GM21576 (cell line): ENCODE measurements at regions not wholly inside any gene's neighbourhood (a gene's known extent, or its start where the extent isn't known, plus 50 kb on each side); places are given as distances from the start of the nearest gene placed in this dataset.
"Not testable (repeated sequence)": the region's sequence is repeated elsewhere in the genome, so short reads cannot be mapped to it uniquely, and the experiment has no call there.

Source experiments
- ATAC-seq: cut with Tn5 transposase; IDR thresholded peaks from one replicate; pipeline ENCODE4 v1.9.1; 2021; ENCODE audit warnings: mild to moderate bottlenecking, moderate library complexity; ENCODE audit not compliant: unreplicated experiment

GRCh38 chr13:85610024-85610423, 189.2 kb downstream of the SLITRK6 start:
- ATAC-seq, result no peak

GRCh38 chr13:85608255-85608829, 190.9 kb downstream of the SLITRK6 start:
- ATAC-seq, result no peak

- ATAC-seq, result no peak
Observed at GRCh38 chr13:85603735-85604134, 195.5 kb downstream of the SLITRK6 start.

GRCh38 chr13:85601526-85601925, 197.7 kb downstream of the SLITRK6 start:
- ATAC-seq, result no peak

- no peak for ATAC-seq
Observed at GRCh38 chr13:85597790-85598500, 201.3 kb downstream of the SLITRK6 start.

GRCh38 chr13:85592211-85592610, 207.0 kb downstream of the SLITRK6 start:
- no peak for ATAC-seq

- ATAC-seq, result no peak
Observed at GRCh38 chr13:85590231-85590931, 208.8 kb downstream of the SLITRK6 start.

GRCh38 chr13:85589021-85589420, 210.2 kb downstream of the SLITRK6 start:
- no peak for ATAC-seq

- no peak for ATAC-seq
Observed at GRCh38 chr13:85588359-85588758, 210.9 kb downstream of the SLITRK6 start.

- no peak for ATAC-seq
Observed at GRCh38 chr13:85586856-85587255, 212.4 kb downstream of the SLITRK6 start.

GRCh38 chr13:85586422-85586831, 212.8 kb downstream of the SLITRK6 start:
- no peak for ATAC-seq

- no peak for ATAC-seq
Observed at GRCh38 chr13:85582890-85583289, 216.3 kb downstream of the SLITRK6 start.

- ATAC-seq, result no peak
Observed at GRCh38 chr13:85575110-85575509, 224.1 kb downstream of the SLITRK6 start.

- no peak for ATAC-seq
Observed at GRCh38 chr13:85567909-85568308, 231.3 kb downstream of the SLITRK6 start.

- ATAC-seq, result no peak
Observed at GRCh38 chr13:85565652-85566051, 233.6 kb downstream of the SLITRK6 start.

- no peak for ATAC-seq
Observed at GRCh38 chr13:85564598-85564997, 234.6 kb downstream of the SLITRK6 start.

GRCh38 chr13:85562282-85562681, 236.9 kb downstream of the SLITRK6 start:
- ATAC-seq, result no peak

GRCh38 chr13:85557691-85558467, 241.3 kb downstream of the SLITRK6 start:
- ATAC-seq, result no peak

- ATAC-seq, result no peak
Observed at GRCh38 chr13:85551012-85551411, 248.2 kb downstream of the SLITRK6 start.

GRCh38 chr13:85549819-85550218, 249.4 kb downstream of the SLITRK6 start:
- ATAC-seq, result no peak

GRCh38 chr13:85548845-85549244, 250.4 kb downstream of the SLITRK6 start:
- not testable (repeated sequence) for ATAC-seq
